K562 (cell line): ENCODE measurements at regions not wholly inside any gene's neighbourhood (a gene's known extent, or its start where the extent isn't known, plus 50 kb on each side); places are given as distances from the start of the nearest gene placed in this dataset.

Experiments used
- ATAC-seq: fragments of 200-7000 bp; cut with Tn5 transposase; 3 replicates; pipeline ENCODE4 v1.9.1; 2020; ENCODE audit warnings: moderate library complexity
- BruUV-seq: library from RNA; stranded (reverse); fragments of 400-500 nt; replicated peaks from 2 replicates; lab custom pipeline; 2021; lab: Mats Ljungman, UMichigan
- CTCF ChIA-PET: fragments of 300-600 bp; formaldehyde crosslinking; extraction: SDS; loops from one replicate; lab custom pipeline; 2021; ENCODE audit warnings: low intra/inter-chr PET ratio; lab: Yijun Ruan, JAX
- POLR2A ChIA-PET: fragments of 300-600, 350-650 bp; sonication (Branson Sonifier 250); formaldehyde crosslinking; extraction: SDS; loops from one replicate; lab custom pipeline; 2021; ENCODE audit warnings: antibody characterized with exemption, inconsistent platforms; lab: Yijun Ruan, JAX
- DNase-seq, 4 experiments: peaks; one replicate each; pipeline versions ENCODE4 v3.0.0 to v3.0.0-alpha.2; 2011 to 2018; ENCODE audit warnings: low spot score in 3 of 4, mixed read lengths in 3 of 4; ENCODE audit errors: extremely low read depth in 1 of 4
- FAIRE-seq: peaks from 2 replicates; lab custom pipeline; 2011; peaks lifted over from hg19 to GRCh38; lab: Jason Lieb, UNC
- H2AFZ ChIP-seq: 2 replicates; pipeline ENCODE4 v1.6.0; 2011; ENCODE audit warnings: low read depth, low read length, control low read depth, inconsistent platforms
- H3K27ac ChIP-seq: fragments of 200-600 bp; 3 replicates; pipeline ENCODE4 v1.8.0; 2011; ENCODE audit warnings: low read depth, mild to moderate bottlenecking, control low read depth, inconsistent platforms, low read length, moderate library complexity, mixed read lengths; ENCODE audit errors: extremely low read depth
- H3K27me3 ChIP-seq, 2 experiments: fragments of 300-600 bp in 1 of 2; 2 replicates in 1 of 2; 3 replicates in 1 of 2; pipeline versions ENCODE4 v1.6.0 to v1.8.0; 2011; ENCODE audit warnings: inconsistent platforms in 2 of 2, low read length in 2 of 2, mild to moderate bottlenecking in 1 of 2, mixed read lengths in 1 of 2, moderate library complexity in 1 of 2; ENCODE audit not compliant: control insufficient read depth in 2 of 2, insufficient read depth in 2 of 2
- H3K36me3 ChIP-seq: fragments of 300-600 bp; 3 replicates; pipeline ENCODE4 v1.8.0; 2011; ENCODE audit warnings: mild to moderate bottlenecking, low read length, inconsistent platforms; ENCODE audit not compliant: control insufficient read depth, insufficient read depth
- H3K4me1 ChIP-seq, 2 experiments: fragments of 200-600 bp in 1 of 2; replicated peaks in 1 of 2; 2 replicates in 1 of 2; 3 replicates in 1 of 2; pipeline versions ENCODE4 v1.5.1 to v1.8.0; 2011; ENCODE audit warnings: inconsistent platforms in 2 of 2, low read length in 2 of 2, mild to moderate bottlenecking in 1 of 2, mixed read lengths in 1 of 2, moderate library complexity in 1 of 2; ENCODE audit not compliant: control insufficient read depth in 2 of 2, insufficient read depth in 2 of 2
- H3K4me2 ChIP-seq: 2 replicates; pipeline ENCODE4 v1.6.1; 2011; ENCODE audit warnings: low read length, control low read depth, inconsistent platforms, mixed read lengths; ENCODE audit not compliant: insufficient read depth
- H3K4me3 ChIP-seq: fragments of 200-600 bp; sonication (generic), shearing (Covaris generic); 2 replicates; pipeline ENCODE4 v1.5.1; 2016; ENCODE audit warnings: control low read depth, inconsistent platforms
- H3K79me2 ChIP-seq: fragments of 200-600 bp; 3 replicates; pipeline ENCODE4 v1.8.0; 2011; ENCODE audit warnings: low read length, inconsistent platforms; ENCODE audit not compliant: control insufficient read depth, insufficient read depth
- H3K9ac ChIP-seq, 2 experiments: 2 replicates each; pipeline versions ENCODE4 v1.6.0 to v1.6.1; 2011; ENCODE audit warnings: low read depth in 2 of 2, low read length in 2 of 2, control low read depth in 1 of 2, inconsistent platforms in 1 of 2, mild to moderate bottlenecking in 1 of 2, mixed read lengths in 1 of 2; ENCODE audit not compliant: insufficient read depth in 1 of 2
- H3K9me1 ChIP-seq: one replicate; pipeline ENCODE4 v1.6.0; 2011; ENCODE audit warnings: inconsistent platforms, mild to moderate bottlenecking, low read length, moderate library complexity; ENCODE audit not compliant: control insufficient read depth, insufficient read depth
- H3K9me3 ChIP-seq: replicated peaks from 2 replicates; pipeline ENCODE4 v1.5.1; 2011; ENCODE audit warnings: low read depth, low read length, inconsistent platforms; ENCODE audit not compliant: control insufficient read depth, insufficient read depth
- H4K20me1 ChIP-seq: replicated peaks from 2 replicates; pipeline ENCODE4 v1.6.1; 2011; ENCODE audit warnings: low read length, inconsistent platforms, mixed read lengths; ENCODE audit not compliant: control insufficient read depth, insufficient read depth
- ARID2 ChIP-seq: fragments of 450-650 bp; IDR thresholded peaks from 2 replicates; pipeline ENCODE4 v1.6.1; 2017; ENCODE audit warnings: antibody characterized with exemption, mild to moderate bottlenecking
- CSDE1 ChIP-seq, 2 experiments: fragments of 450-650 bp; IDR thresholded peaks; 2 replicates each; pipeline ENCODE4 v1.6.1; 2016; ENCODE audit warnings: mild to moderate bottlenecking in 1 of 2
- ETV1 ChIP-seq: fragments of 450-650 bp; conservative IDR thresholded peaks from 2 replicates; pipeline ENCODE4 v1.6.1; 2016; ENCODE audit warnings: missing genetic modification characterization, control low read depth, low read depth, missing compliant biosample characterization
- FOXK1 ChIP-seq: sonication (generic); formaldehyde crosslinking; IDR thresholded peaks from 2 replicates; pipeline ENCODE4 v1.8.0; 2022; ENCODE audit warnings: missing genetic modification reagents, mild to moderate bottlenecking, borderline replicate concordance
- HNRNPK ChIP-seq: fragments of 200-400 bp; formaldehyde crosslinking; IDR thresholded peaks from one replicate; pipeline ENCODE4 v1.6.1; 2018; ENCODE audit warnings: mild to moderate bottlenecking, low read depth, low read length; ENCODE audit not compliant: poor library complexity, severe bottlenecking
- JUND ChIP-seq, 2 experiments: IDR thresholded peaks; 2 replicates in 1 of 2; 3 replicates in 1 of 2; pipeline ENCODE4 v1.6.1; 2011; ENCODE audit warnings: borderline replicate concordance in 2 of 2, low read depth in 2 of 2, low read length in 2 of 2, improper control_type of control experiment in 1 of 2, missing biosample characterization in 1 of 2, missing genetic modification characterization in 1 of 2, missing genetic modification reagents in 1 of 2
- PHTF2 ChIP-seq: fragments of 250-450 bp; sonication (Bioruptor Pico); IDR thresholded peaks from 2 replicates; pipeline ENCODE4 v1.5.0; 2021; ENCODE audit warnings: mild to moderate bottlenecking
- RAD21 ChIP-seq, 2 experiments: fragments of 250-450 bp in 1 of 2; fragments of 450-650 bp in 1 of 2; sonication (Bioruptor Pico) in 1 of 2; formaldehyde crosslinking in 1 of 2; IDR thresholded peaks in 1 of 2; conservative IDR thresholded peaks in 1 of 2; 2 replicates each; pipeline versions ENCODE4 v1.4.0 to v1.8.0; 2020 to 2022; ENCODE audit warnings: mild to moderate bottlenecking in 2 of 2, moderate library complexity in 1 of 2
- SIN3B ChIP-seq: fragments of 450-650 bp; IDR thresholded peaks from 2 replicates; pipeline ENCODE4 v1.6.1; 2017; ENCODE audit warnings: low read depth, mild to moderate bottlenecking, moderate library complexity
- SMAD1 ChIP-seq: fragments of 150-350 bp; IDR thresholded peaks from 2 replicates; pipeline ENCODE4 v1.6.1; 2014; ENCODE audit warnings: low read length, low read depth; ENCODE audit not compliant: partially characterized antibody
- TFAM ChIP-seq: fragments of 250-450 bp; sonication (Bioruptor Pico); conservative IDR thresholded peaks from 2 replicates; pipeline ENCODE4 v1.5.0; 2021; ENCODE audit warnings: mild to moderate bottlenecking, moderate library complexity
- ZBED1 ChIP-seq: IDR thresholded peaks from 2 replicates; pipeline ENCODE4 v1.6.1; 2014
- ZFP30 ChIP-seq: fragments of 250-450 bp; sonication (Bioruptor Pico); IDR thresholded peaks from 2 replicates; pipeline ENCODE4 v1.8.0; 2022; ENCODE audit warnings: moderate library complexity, mild to moderate bottlenecking, inconsistent platforms, borderline replicate concordance
- ZNF24 ChIP-seq: fragments of 450-650 bp; IDR thresholded peaks from 2 replicates; pipeline ENCODE4 v1.6.1; 2016
- WGBS: fragments of 100-300 bp; shearing (Covaris generic); methylation state at CpG from one replicate; pipeline ENCODE4 v1.1.6; 2016; ENCODE audit warnings: low coverage, mixed read lengths; ENCODE audit not compliant: insufficient coverage; ENCODE audit errors: missing lambda C conversion rate; 5-methylcytosine and 5-hydroxymethylcytosine counted together
- in situ Hi-C: fragments of 300-500 bp; cut with MboI; formaldehyde crosslinking; loops from 4 replicates; pipeline ENCODE4 v1.15.0; 2018; ENCODE audit warnings: inconsistent platforms, mixed read lengths
- intact Hi-C: fragments of 100-400 bp; cut with micrococcal nuclease; formaldehyde crosslinking; loops from 2 replicates; pipeline ENCODE4 v1.14.2; 2022
- TF ChIP-seq, protein P1 (sequence below), 2 experiments: fragments of 250-450 bp in 1 of 2; fragments of 450-650 bp in 1 of 2; sonication (Bioruptor Pico) in 1 of 2; IDR thresholded peaks; 2 replicates each; pipeline versions ENCODE4 v1.6.1 to v1.8.0; 2016 to 2021; ENCODE audit warnings: mild to moderate bottlenecking in 2 of 2, moderate library complexity in 2 of 2, missing compliant biosample characterization in 1 of 2, missing genetic modification characterization in 1 of 2
- TF ChIP-seq, protein P2 (sequence below): fragments of 200-800 bp; sonication (Bioruptor generic); IDR thresholded peaks from 2 replicates; pipeline ENCODE4 v1.6.1; 2016; ENCODE audit warnings: missing genetic modification characterization, missing compliant biosample characterization
- TF ChIP-seq, protein P3 (sequence below): fragments of 250-450 bp; sonication (Bioruptor Pico); IDR thresholded peaks from 2 replicates; pipeline ENCODE4 v1.5.1; 2021; ENCODE audit warnings: mild to moderate bottlenecking

DNA sequence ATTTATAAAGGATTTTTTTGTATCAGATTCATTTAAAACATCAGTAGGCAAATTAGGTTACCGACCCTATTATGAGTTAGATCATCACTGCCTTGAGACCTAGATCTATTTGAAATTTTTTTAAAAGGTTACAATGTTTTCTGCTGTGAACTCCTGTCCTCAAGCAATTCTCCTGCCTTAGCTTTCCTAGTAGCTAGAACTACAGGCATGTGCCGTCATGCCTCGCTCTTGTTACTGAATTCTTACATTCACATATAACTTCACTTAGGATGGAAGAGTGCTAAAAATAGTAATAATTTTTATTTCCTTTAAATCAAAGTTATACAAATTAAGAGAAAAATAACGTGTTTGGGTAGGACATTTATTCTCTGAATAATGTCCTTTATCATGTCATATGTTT is 75.5 kb upstream of the MAOA start:
- intact Hi-C loops (no loop called here), in situ Hi-C loops (no loop called here)
- Histone ChIP-seq H3K4me3 (no peak overlapping the region), H3K27ac (no peak overlapping the region), H3K9me1 (no peaks in the 10 kb centered on the region), H3K27me3 (no peaks in the 10 kb centered on the region), H2AFZ (no peak overlapping the region), H3K36me3 (no peaks in the 10 kb centered on the region), H3K4me1 (no peaks in the 10 kb centered on the region), H3K79me2 (no peaks in the 10 kb centered on the region), H3K9ac (no peak overlapping the region), H3K9me3 (no peaks in the 10 kb centered on the region), H4K20me1 (no peaks in the 10 kb centered on the region), H3K4me2 (no peak overlapping the region)
- no peak for FAIRE-seq
- CTCF ChIA-PET: no interaction called here
- WGBS: 10% methylated on average over 4 of the region's 4 CpGs
- no TSS peak for BruUV-seq
- POLR2A ChIA-PET: no interaction called here
- no peak for DNase-seq
- ATAC-seq: no peak
- TF ChIP-seq ZNF24: no peak
- no peak for TF ChIP-seq RAD21 (CRISPR knock-in tag; conservative IDR thresholded peaks at IDR 0.05 in 1 of 2, IDR thresholded peaks at IDR 0.05 in 1 of 2)
- TF ChIP-seq HNRNPK: no peak
- TF ChIP-seq CSDE1 (IDR thresholded peaks at IDR 0.05): no peak
- TF ChIP-seq ZFP30 (CRISPR knock-in tag): no peak
- TF ChIP-seq ZBED1: no peak
- no peak for TF ChIP-seq SMAD1
- TF ChIP-seq ARID2: no peak
- no peak for TF ChIP-seq SIN3B
- TF ChIP-seq, protein P1, sequence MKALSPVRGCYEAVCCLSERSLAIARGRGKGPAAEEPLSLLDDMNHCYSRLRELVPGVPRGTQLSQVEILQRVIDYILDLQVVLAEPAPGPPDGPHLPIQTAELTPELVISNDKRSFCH (CRISPR knock-in tag; IDR thresholded peaks at IDR 0.05): no peak
- TF ChIP-seq, protein P1 (tag; IDR thresholded peaks at IDR 0.05): no peak
- TF ChIP-seq, protein P2, sequence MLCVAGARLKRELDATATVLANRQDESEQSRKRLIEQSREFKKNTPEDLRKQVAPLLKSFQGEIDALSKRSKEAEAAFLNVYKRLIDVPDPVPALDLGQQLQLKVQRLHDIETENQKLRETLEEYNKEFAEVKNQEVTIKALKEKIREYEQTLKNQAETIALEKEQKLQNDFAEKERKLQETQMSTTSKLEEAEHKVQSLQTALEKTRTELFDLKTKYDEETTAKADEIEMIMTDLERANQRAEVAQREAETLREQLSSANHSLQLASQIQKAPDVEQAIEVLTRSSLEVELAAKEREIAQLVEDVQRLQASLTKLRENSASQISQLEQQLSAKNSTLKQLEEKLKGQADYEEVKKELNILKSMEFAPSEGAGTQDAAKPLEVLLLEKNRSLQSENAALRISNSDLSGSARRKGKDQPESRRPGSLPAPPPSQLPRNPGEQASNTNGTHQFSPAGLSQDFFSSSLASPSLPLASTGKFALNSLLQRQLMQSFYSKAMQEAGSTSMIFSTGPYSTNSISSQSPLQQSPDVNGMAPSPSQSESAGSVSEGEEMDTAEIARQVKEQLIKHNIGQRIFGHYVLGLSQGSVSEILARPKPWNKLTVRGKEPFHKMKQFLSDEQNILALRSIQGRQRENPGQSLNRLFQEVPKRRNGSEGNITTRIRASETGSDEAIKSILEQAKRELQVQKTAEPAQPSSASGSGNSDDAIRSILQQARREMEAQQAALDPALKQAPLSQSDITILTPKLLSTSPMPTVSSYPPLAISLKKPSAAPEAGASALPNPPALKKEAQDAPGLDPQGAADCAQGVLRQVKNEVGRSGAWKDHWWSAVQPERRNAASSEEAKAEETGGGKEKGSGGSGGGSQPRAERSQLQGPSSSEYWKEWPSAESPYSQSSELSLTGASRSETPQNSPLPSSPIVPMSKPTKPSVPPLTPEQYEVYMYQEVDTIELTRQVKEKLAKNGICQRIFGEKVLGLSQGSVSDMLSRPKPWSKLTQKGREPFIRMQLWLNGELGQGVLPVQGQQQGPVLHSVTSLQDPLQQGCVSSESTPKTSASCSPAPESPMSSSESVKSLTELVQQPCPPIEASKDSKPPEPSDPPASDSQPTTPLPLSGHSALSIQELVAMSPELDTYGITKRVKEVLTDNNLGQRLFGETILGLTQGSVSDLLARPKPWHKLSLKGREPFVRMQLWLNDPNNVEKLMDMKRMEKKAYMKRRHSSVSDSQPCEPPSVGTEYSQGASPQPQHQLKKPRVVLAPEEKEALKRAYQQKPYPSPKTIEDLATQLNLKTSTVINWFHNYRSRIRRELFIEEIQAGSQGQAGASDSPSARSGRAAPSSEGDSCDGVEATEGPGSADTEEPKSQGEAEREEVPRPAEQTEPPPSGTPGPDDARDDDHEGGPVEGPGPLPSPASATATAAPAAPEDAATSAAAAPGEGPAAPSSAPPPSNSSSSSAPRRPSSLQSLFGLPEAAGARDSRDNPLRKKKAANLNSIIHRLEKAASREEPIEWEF (CRISPR knock-in tag): no peak
- TF ChIP-seq JUND (IDR thresholded peaks at IDR 0.05; ENCODE audit: borderline replicate concordance, low read depth, low read length): no peak
- TF ChIP-seq JUND (tag; IDR thresholded peaks at IDR 0.05; ENCODE audit: borderline replicate concordance, low read depth, low read length): no peak
- TF ChIP-seq TFAM (CRISPR knock-in tag): no peak
- TF ChIP-seq FOXK1 (CRISPR knock-in tag): no peak
- TF ChIP-seq PHTF2 (CRISPR knock-in tag): no peak
- TF ChIP-seq, protein P3, sequence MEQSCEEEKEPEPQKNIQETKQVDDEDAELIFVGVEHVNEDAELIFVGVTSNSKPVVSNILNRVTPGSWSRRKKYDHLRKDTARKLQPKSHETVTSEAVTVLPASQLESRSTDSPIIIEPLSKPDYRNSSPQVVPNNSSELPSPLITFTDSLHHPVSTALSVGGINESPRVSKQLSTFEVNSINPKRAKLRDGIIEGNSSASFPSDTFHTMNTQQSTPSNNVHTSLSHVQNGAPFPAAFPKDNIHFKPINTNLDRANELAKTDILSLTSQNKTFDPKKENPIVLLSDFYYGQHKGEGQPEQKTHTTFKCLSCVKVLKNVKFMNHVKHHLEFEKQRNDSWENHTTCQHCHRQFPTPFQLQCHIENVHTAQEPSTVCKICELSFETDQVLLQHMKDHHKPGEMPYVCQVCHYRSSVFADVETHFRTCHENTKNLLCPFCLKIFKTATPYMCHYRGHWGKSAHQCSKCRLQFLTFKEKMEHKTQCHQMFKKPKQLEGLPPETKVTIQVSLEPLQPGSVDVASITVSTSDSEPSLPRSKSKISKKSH (CRISPR knock-in tag): no peak
- no peak for TF ChIP-seq ETV1
